SIG-M5 treated with dmso at 0.1 percent for 504 hours (cell line): ENCODE measurements at regions not wholly inside any gene's neighbourhood (a gene's known extent, or its start where the extent isn't known, plus 50 kb on each side); places are given as distances from the start of the nearest gene placed in this dataset.
"Not testable (repeated sequence)": the region's sequence is repeated elsewhere in the genome, so short reads cannot be mapped to it uniquely, and the experiment has no call there.

Experiments
- DNase-seq: peaks from one replicate; lab custom pipeline; 2025; ENCODE audit not compliant: unreplicated experiment; lab: John Stamatoyannopoulos, UW

- not testable (repeated sequence) for DNase-seq
These were observed 999.5 kb upstream of the SPRY2 start for GRCh38 chr13:81340118-81341069.

- DNase-seq: not testable (repeated sequence)
These were observed 998.7 kb upstream of the SPRY2 start for GRCh38 chr13:81339666-81340065.

GRCh38 chr13:81334481-81334880, 993.6 kb upstream of the SPRY2 start:
- no peak for DNase-seq

- no peak for DNase-seq
These were observed 986.0 kb upstream of the SPRY2 start for GRCh38 chr13:81326913-81327312.

- no peak for DNase-seq
These were observed 979.6 kb upstream of the SPRY2 start for GRCh38 chr13:81320516-81320915.

GRCh38 chr13:81319351-81319750, 978.4 kb upstream of the SPRY2 start:
- DNase-seq: no peak

GRCh38 chr13:81318231-81319019, 977.5 kb upstream of the SPRY2 start:
- no peak for DNase-seq

GRCh38 chr13:81314461-81314860, 973.5 kb upstream of the SPRY2 start:
- no peak for DNase-seq

GRCh38 chr13:81305928-81306327, 965.0 kb upstream of the SPRY2 start:
- no peak for DNase-seq

- DNase-seq: no peak
These were observed 963.3 kb upstream of the SPRY2 start for GRCh38 chr13:81304121-81304659.

- DNase-seq: no peak
These were observed 961.8 kb upstream of the SPRY2 start for GRCh38 chr13:81302677-81303076.

- DNase-seq: no peak
These were observed 961.2 kb upstream of the SPRY2 start for GRCh38 chr13:81302125-81302524.

- no peak for DNase-seq
These were observed 954.3 kb upstream of the SPRY2 start for GRCh38 chr13:81295177-81295576.

GRCh38 chr13:81293594-81294164, 952.8 kb upstream of the SPRY2 start:
- DNase-seq: no peak

GRCh38 chr13:81283561-81283960, 942.6 kb upstream of the SPRY2 start:
- no peak for DNase-seq

GRCh38 chr13:81283062-81283461, 942.1 kb upstream of the SPRY2 start:
- DNase-seq: no peak

- DNase-seq: no peak
These were observed 934.8 kb upstream of the SPRY2 start for GRCh38 chr13:81275666-81276258.

GRCh38 chr13:81247711-81248110, 906.8 kb upstream of the SPRY2 start:
- no peak for DNase-seq

GRCh38 chr13:81246556-81246955, 905.6 kb upstream of the SPRY2 start:
- no peak for DNase-seq

- no peak for DNase-seq
These were observed 903.1 kb upstream of the SPRY2 start for GRCh38 chr13:81244011-81244410.

GRCh38 chr13:81230386-81230785, 889.5 kb upstream of the SPRY2 start:
- DNase-seq: no peak
